ENCODE measurements at regions not wholly inside any gene's neighbourhood (a gene's known extent, or its start where the extent isn't known, plus 50 kb on each side); places are given as distances from the start of the nearest gene placed in this dataset.
"Not testable (repeated sequence)": the region's sequence is repeated elsewhere in the genome, so short reads cannot be mapped to it uniquely, and the experiment has no call there.

GRCh38 chr3:26015752-26016151, 225.9 kb downstream of the OXSM start:
- in situ Hi-C loops (cut with MboI; ENCODE audit: low sequenced_read_pairs, unreplicated experiment), result no loop called here
- DNase-seq (ENCODE audit: low spot score), result no peak
- TF ChIP-seq CTCF (IDR thresholded peaks at IDR 0.05; ENCODE audit: borderline replicate concordance, control extremely low read depth, extremely low read depth, insufficient read depth, missing control alignments), result no peak

GRCh38 chr3:26018889-26019288, 229.0 kb downstream of the OXSM start:
- no peak for TF ChIP-seq CTCF (IDR thresholded peaks at IDR 0.05; ENCODE audit: borderline replicate concordance, control extremely low read depth, extremely low read depth, insufficient read depth, missing control alignments)
- DNase-seq (ENCODE audit: low spot score), result no peak
- in situ Hi-C loops (cut with MboI; ENCODE audit: low sequenced_read_pairs, unreplicated experiment), result no loop called here

- DNase-seq (ENCODE audit: low spot score); in situ Hi-C loops (cut with MboI; ENCODE audit: low sequenced_read_pairs, unreplicated experiment): not testable (repeated sequence)
Observed at GRCh38 chr3:26024206-26024605, 234.3 kb downstream of the OXSM start.

GRCh38 chr3:26029321-26029720, 239.4 kb downstream of the OXSM start:
- DNase-seq (ENCODE audit: low spot score), result no peak
- no peak for TF ChIP-seq CTCF (IDR thresholded peaks at IDR 0.05; ENCODE audit: borderline replicate concordance, control extremely low read depth, extremely low read depth, insufficient read depth, missing control alignments)
- in situ Hi-C loops (cut with MboI; ENCODE audit: low sequenced_read_pairs, unreplicated experiment), result no loop called here

- in situ Hi-C loops (cut with MboI; ENCODE audit: low sequenced_read_pairs, unreplicated experiment); DNase-seq (ENCODE audit: low spot score): not testable (repeated sequence)
Observed at GRCh38 chr3:26042126-26042525, 252.2 kb downstream of the OXSM start.

- in situ Hi-C loops (cut with MboI; ENCODE audit: low sequenced_read_pairs, unreplicated experiment), result no loop called here
- no peak for DNase-seq (ENCODE audit: low spot score)
- no peak for TF ChIP-seq CTCF (IDR thresholded peaks at IDR 0.05; ENCODE audit: borderline replicate concordance, control extremely low read depth, extremely low read depth, insufficient read depth, missing control alignments)
Observed at GRCh38 chr3:26049951-26050350, 260.1 kb downstream of the OXSM start.

GRCh38 chr3:26050776-26051175, 260.9 kb downstream of the OXSM start:
- in situ Hi-C loops (cut with MboI; ENCODE audit: low sequenced_read_pairs, unreplicated experiment), result no loop called here
- DNase-seq (ENCODE audit: low spot score), result no peak
- no peak for TF ChIP-seq CTCF (IDR thresholded peaks at IDR 0.05; ENCODE audit: borderline replicate concordance, control extremely low read depth, extremely low read depth, insufficient read depth, missing control alignments)

GRCh38 chr3:26058901-26059321, 269.0 kb downstream of the OXSM start:
- no peak for DNase-seq (ENCODE audit: low spot score)
- TF ChIP-seq CTCF (IDR thresholded peaks at IDR 0.05; ENCODE audit: borderline replicate concordance, control extremely low read depth, extremely low read depth, insufficient read depth, missing control alignments), result no peak
- in situ Hi-C loops (cut with MboI; ENCODE audit: low sequenced_read_pairs, unreplicated experiment), result no loop called here
